NCI-H2196 (cell line): ENCODE measurements at regions not wholly inside any gene's neighbourhood (a gene's known extent, or its start where the extent isn't known, plus 50 kb on each side); places are given as distances from the start of the nearest gene placed in this dataset.
"Not testable (repeated sequence)": the region's sequence is repeated elsewhere in the genome, so short reads cannot be mapped to it uniquely, and the experiment has no call there.

Source experiments
- DNase-seq: peaks from one replicate; lab custom pipeline; 2025; ENCODE audit not compliant: unreplicated experiment; lab: John Stamatoyannopoulos, UW

DNA sequence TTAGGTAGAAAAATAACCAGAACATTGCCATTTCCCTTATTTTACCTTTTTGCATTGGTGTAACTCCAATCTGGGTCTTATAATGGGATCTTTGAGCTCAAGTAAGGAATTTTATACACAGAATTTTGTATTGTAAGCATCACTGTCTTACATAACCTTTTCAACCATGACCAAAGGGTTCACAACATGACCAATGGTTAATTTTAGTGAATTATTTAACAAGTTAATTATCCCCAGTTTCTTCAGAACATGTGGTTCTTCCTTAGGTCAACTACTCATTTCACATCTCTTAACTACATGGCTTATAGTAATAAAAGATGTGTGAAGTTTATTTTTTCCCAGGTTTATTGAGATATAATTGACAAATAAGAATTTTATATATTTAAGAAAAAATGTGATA, 74.2 kb upstream of the RHOBTB1 start:
- DNase-seq: no peak

GRCh38 chr10:61016630-61017029, 72.6 kb upstream of the RHOBTB1 start:
- no peak for DNase-seq

DNA sequence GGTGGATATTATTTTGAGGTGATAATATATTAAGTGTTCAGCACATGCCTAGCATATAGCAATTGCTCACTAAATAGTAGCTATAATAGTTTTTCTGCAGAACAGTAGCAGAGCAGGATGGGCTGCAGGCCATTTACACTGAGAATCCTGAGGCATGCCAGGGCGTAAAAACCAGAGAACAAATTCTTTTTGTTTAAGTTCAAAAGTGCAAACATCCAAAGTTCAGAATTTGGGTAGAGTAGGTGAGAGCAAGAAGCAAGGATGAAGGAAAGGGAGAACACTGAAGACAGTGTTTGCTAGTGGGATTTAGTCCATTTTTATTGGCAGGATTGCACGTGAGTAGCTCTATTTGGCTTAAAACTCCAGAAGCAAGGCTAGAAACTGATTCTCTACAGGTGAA, 72.0 kb upstream of the RHOBTB1 start:
- DNase-seq: no peak

- DNase-seq: no peak
Measured at GRCh38 chr10:61010863-61011262, 66.9 kb upstream of the RHOBTB1 start.

- DNase-seq: not testable (repeated sequence)
Measured at GRCh38 chr10:61003069-61003468, 59.1 kb upstream of the RHOBTB1 start.

- DNase-seq: no peak
Measured at GRCh38 chr10:61001731-61002122, 57.7 kb upstream of the RHOBTB1 start.

DNA sequence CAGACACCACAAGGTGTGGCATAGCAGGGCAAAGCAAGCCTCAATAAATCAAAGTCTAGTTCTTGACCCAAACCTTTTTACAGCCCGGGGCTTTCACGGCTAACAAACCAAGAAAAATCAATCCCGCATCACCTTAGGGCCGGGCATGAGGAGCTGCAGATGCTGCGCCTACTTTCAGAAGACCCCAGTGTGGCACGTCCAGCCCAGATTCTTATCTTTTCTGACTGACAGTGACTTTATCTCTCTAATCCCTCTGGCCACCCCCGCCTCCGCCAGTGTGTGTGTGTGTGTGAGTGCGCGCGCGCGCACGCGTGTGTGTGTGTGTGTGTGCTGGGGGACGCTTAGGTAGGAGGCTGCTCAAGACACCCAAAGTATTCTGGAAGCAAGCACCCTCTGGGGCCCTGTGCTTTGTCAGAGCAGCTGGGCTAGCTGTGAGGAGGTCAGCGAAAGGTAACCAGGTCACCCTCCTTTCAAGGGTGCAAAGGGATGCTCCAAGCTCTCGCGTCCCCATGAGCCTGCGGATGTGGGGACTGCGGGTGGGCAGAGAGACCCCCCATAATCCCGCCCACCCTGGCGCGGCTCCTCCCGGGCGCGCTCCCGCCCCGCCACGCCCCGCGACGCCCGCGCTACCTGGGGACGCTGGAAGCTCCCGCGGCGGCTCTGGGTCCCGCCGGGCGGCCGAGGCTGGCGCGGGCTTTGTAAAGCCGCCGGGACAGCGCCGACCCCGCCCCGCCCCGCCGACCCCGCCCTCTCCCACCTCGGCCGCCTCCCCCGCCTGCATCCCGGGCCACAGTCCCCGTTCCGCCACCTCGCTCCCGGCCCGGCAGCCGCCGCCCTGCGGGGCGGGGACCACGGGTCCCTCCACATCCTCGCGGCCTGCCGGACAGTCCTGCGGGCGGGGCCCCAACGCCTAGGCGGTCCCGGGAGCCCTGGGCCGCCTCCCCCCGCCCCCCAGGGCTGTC, 57.1 kb upstream of the RHOBTB1 start:
- no peak for DNase-seq

- DNase-seq: no peak
Measured at GRCh38 chr10:60998932-60999331, 54.9 kb upstream of the RHOBTB1 start.

GRCh38 chr10:60994128-60994527, 50.1 kb upstream of the RHOBTB1 start:
- no peak for DNase-seq
